ENCODE measurements at regions not wholly inside any gene's neighbourhood (a gene's known extent, or its start where the extent isn't known, plus 50 kb on each side); places are given as distances from the start of the nearest gene placed in this dataset.

DNA sequence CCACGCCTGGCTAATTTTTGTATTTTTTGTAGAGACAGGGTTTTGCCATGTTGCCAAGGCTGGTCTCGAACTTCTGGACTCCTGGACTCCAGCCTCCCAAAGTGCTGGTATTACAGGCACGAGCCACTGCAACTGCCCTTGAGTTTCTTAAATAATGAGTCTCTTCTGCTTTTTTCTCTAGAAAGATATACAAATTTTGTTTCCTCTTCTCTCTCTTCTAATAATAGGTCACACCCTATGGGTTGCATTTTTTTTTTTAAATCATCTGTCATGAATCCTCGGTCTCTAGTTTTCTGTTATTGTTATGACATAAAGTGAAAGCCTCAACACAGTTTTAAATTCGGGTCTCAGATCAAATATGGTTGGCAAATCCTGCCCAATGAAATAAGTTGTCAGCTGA, 111.2 kb downstream of the IL12A start:
- no peaks in the 10 kb centered on the region for H3K36me3 Mint-ChIP-seq (ENCODE audit: insufficient read depth in 1 of 3, low read depth in 3 of 3)
- H2BK120ac ChIP-seq (ENCODE audit: low read depth, low read length, poor library complexity, severe bottlenecking), result no peak overlapping the region
- no peak overlapping the region for H3K27ac Mint-ChIP-seq
- no peak overlapping the region for H3K18ac ChIP-seq (ENCODE audit: insufficient read length, low read depth, low read length)
- H2BK12ac ChIP-seq (ENCODE audit: insufficient read length, low read depth, low read length), result no peak overlapping the region
- H3K4me2 ChIP-seq (ENCODE audit: insufficient read depth, insufficient read length, low read length), result no peak overlapping the region
- H3K79me1 ChIP-seq (ENCODE audit: insufficient read depth, low read depth, low read length, poor library complexity, severe bottlenecking), result no peaks in the 10 kb centered on the region
- H2BK15ac ChIP-seq (ENCODE audit: low read depth, low read length), result no peak overlapping the region
- H3K27me3 ChIP-seq (ENCODE audit: insufficient read depth, low read length), result no peaks in the 10 kb centered on the region
- H4K8ac ChIP-seq (replicated peaks; ENCODE audit: insufficient read length, low read depth, low read length), result no peak overlapping the region
- no peaks in the 10 kb centered on the region for H3K4me1 ChIP-seq (ENCODE audit: insufficient read depth, low read length)
- H3T11ph ChIP-seq (ENCODE audit: low read length), result no peak overlapping the region
- H3K79me2 ChIP-seq (ENCODE audit: insufficient read depth, low read length), result no peaks in the 10 kb centered on the region
- H3K56ac ChIP-seq (ENCODE audit: insufficient read length, low read depth, low read length), result no peak overlapping the region
- no peak overlapping the region for H3K14ac ChIP-seq (ENCODE audit: insufficient read depth, low read length)
- H3K9ac ChIP-seq (ENCODE audit: extremely low read depth, insufficient read length, low read length), result no peak overlapping the region
- H2AK5ac ChIP-seq (ENCODE audit: insufficient read length, low read length), result no peak overlapping the region
- WGBS (ENCODE audit: extremely low coverage, insufficient read length, low lambda C conversion rate), result no CpG with 5 or more reads among the region's 5 CpGs
- no peak overlapping the region for H3K4me3 Mint-ChIP-seq
- no peak overlapping the region for H2AFZ ChIP-seq (ENCODE audit: low read length)
- no peak overlapping the region for H3K23ac ChIP-seq (ENCODE audit: insufficient read length, low read depth, low read length)
- H2BK20ac ChIP-seq (ENCODE audit: low read depth, low read length, poor library complexity, severe bottlenecking), result no peak overlapping the region
- H3K9me3 ChIP-seq (ENCODE audit: control insufficient read depth, low read depth, low read length), result no peaks in the 10 kb centered on the region
- peaks cover 3% of the 10 kb centered on the region; the same call in 1 of the 2 replicates for H3K27me3 Mint-ChIP-seq (ENCODE audit: low read depth)
- TF ChIP-seq CTCF (conservative IDR thresholded peaks at IDR 0.05), result no peak
- H3K23me2 ChIP-seq (ENCODE audit: insufficient read length, low read depth, low read length, poor library complexity, severe bottlenecking), result no peaks in the 10 kb centered on the region
- H3K9me3 Mint-ChIP-seq, result no peaks in the 10 kb centered on the region
- H4K20me1 ChIP-seq (ENCODE audit: control insufficient read depth, insufficient read depth, insufficient read length), result no peaks in the 10 kb centered on the region
- H3K4ac ChIP-seq (ENCODE audit: low read depth, low read length), result no peak overlapping the region
- no peak for DNase-seq
- H4K5ac ChIP-seq (ENCODE audit: insufficient read length, low read depth, low read length), result no peak overlapping the region
- 0 out of 4 replicates have a peak, but pooled peaks cover 0 to 5% of the 10 kb centered on the region in 2 experiments for H3K4me1 Mint-ChIP-seq
- H3K27ac ChIP-seq (ENCODE audit: insufficient read length, low read depth, low read length), result no peak overlapping the region
- no peak overlapping the region for H4K91ac ChIP-seq (ENCODE audit: insufficient read length, low read depth, low read length)
- H2BK5ac ChIP-seq (ENCODE audit: insufficient read length, low read length), result no peak overlapping the region
